HG03354 (cell line): ENCODE measurements at regions not wholly inside any gene's neighbourhood (a gene's known extent, or its start where the extent isn't known, plus 50 kb on each side); places are given as distances from the start of the nearest gene placed in this dataset.

Experiments
- ATAC-seq: cut with Tn5 transposase; IDR thresholded peaks from one replicate; pipeline ENCODE4 v1.9.1; 2021; ENCODE audit warnings: mild to moderate bottlenecking; ENCODE audit not compliant: unreplicated experiment, poor library complexity, severe bottlenecking

- no peak for ATAC-seq
These were observed 353.7 kb upstream of the AKR1E2 start for GRCh38 chr10:4472190-4472904.

- ATAC-seq: no peak
These were observed 355.7 kb upstream of the AKR1E2 start for GRCh38 chr10:4470231-4470835.

- no peak for ATAC-seq
These were observed 358.5 kb upstream of the AKR1E2 start for GRCh38 chr10:4467481-4467880.

- no peak for ATAC-seq
These were observed 365.7 kb upstream of the AKR1E2 start for GRCh38 chr10:4460267-4460666.

GRCh38 chr10:4459531-4459930, 366.5 kb upstream of the AKR1E2 start:
- ATAC-seq: no peak

- ATAC-seq: no peak
These were observed 368.4 kb upstream of the AKR1E2 start for GRCh38 chr10:4457597-4457996.

GRCh38 chr10:4456776-4457175, 369.2 kb upstream of the AKR1E2 start:
- ATAC-seq: no peak

GRCh38 chr10:4456279-4456678, 369.7 kb upstream of the AKR1E2 start:
- ATAC-seq: no peak

- no peak for ATAC-seq
These were observed 372.1 kb upstream of the AKR1E2 start for GRCh38 chr10:4453950-4454349.

- no peak for ATAC-seq
These were observed 372.7 kb upstream of the AKR1E2 start for GRCh38 chr10:4453276-4453675.

- ATAC-seq: no peak
These were observed 374.8 kb upstream of the AKR1E2 start for GRCh38 chr10:4450981-4451908.

GRCh38 chr10:4450169-4450568, 375.8 kb upstream of the AKR1E2 start:
- no peak for ATAC-seq

- ATAC-seq: no peak
These were observed 378.0 kb upstream of the AKR1E2 start for GRCh38 chr10:4448030-4448429.

- ATAC-seq: no peak
These were observed 382.6 kb upstream of the AKR1E2 start for GRCh38 chr10:4443419-4443818.

GRCh38 chr10:4442296-4442695, 383.7 kb upstream of the AKR1E2 start:
- ATAC-seq: no peak

- ATAC-seq: no peak
These were observed 385.7 kb upstream of the AKR1E2 start for GRCh38 chr10:4440260-4440659.

- ATAC-seq: no peak
These were observed 388.2 kb upstream of the AKR1E2 start for GRCh38 chr10:4437791-4438190.

GRCh38 chr10:4437061-4437460, 388.9 kb upstream of the AKR1E2 start:
- no peak for ATAC-seq

GRCh38 chr10:4436103-4436502, 389.9 kb upstream of the AKR1E2 start:
- no peak for ATAC-seq

- ATAC-seq: no peak
These were observed 391.4 kb upstream of the AKR1E2 start for GRCh38 chr10:4434516-4435071.
